ENCODE measurements at regions not wholly inside any gene's neighbourhood (a gene's known extent, or its start where the extent isn't known, plus 50 kb on each side); places are given as distances from the start of the nearest gene placed in this dataset.

DNA sequence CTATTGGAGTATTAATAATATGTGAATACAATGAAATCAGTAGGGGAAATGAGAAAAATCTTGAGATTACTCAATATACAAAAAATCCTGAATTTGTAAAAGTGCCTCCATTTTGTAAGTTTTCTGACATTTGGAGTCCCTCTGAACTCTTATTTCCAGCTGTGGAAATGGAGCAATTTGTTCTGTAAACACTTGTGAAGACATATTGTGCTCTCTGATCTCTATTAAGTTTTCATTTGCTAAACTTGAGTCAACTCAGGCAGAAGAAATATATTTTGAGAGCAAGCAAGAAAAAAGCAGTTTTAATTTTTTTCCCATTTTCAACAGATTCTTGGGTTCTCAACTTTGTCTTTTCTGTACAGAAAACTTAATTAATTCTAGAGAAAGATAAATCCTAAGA lies 51.4 kb upstream of the PCDH18 start:
- ATAC-seq (no peak), DNase-seq (no peak)
- H3K27ac ChIP-seq: no peak overlapping the region
- no peaks in the 10 kb centered on the region for H3K9me3 ChIP-seq
- H3K4me3 ChIP-seq: no peak overlapping the region
- no peaks in the 10 kb centered on the region for H3K4me1 ChIP-seq
- intact Hi-C loops (cut with DNase I): no loop called here
- H3K36me3 ChIP-seq (replicated peaks in 1 of 2; ENCODE audit: insufficient read depth in 1 of 2, low read depth in 2 of 2): no peaks in the 10 kb centered on the region
- TF ChIP-seq POLR2A (IDR thresholded peaks at IDR 0.05) (no peak), CTCF (IDR thresholded peaks at IDR 0.05) (no peak)
- H3K27me3 ChIP-seq: no peaks in the 10 kb centered on the region

All from body of pancreas (tissue), 4 donors.